Activated CD8-positive, alpha-beta memory T cell treated with anti-CD3 and anti-CD28 coated beads for 24 hours (primary cell): ENCODE measurements at regions not wholly inside any gene's neighbourhood (a gene's known extent, or its start where the extent isn't known, plus 50 kb on each side); places are given as distances from the start of the nearest gene placed in this dataset.

Experiments used
- DNase-seq: peaks from one replicate; pipeline ENCODE4 v3.0.0-alpha.2; 2020

DNA sequence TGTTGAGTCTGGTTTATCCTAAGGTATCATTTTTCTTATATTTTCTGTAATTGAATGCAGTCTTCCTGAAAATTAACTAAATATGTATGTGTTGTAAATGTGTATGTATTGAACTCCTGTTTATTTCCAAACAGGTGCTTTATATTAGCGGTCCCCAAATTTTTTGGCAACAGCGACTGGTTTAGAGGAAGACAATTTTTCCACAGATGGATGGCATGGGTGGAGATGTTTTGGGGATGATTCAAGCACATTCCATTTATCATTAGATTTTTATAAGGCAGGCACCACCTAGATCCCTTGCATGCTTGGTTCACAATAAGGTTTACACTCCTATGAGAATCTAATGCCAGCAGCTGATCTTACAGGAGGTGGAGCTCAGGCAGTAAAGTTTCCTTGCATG lies 210.5 kb upstream of the ANO3 start:
- no peak for DNase-seq

- DNase-seq: no peak
These were observed 205.2 kb upstream of the ANO3 start for GRCh38 chr11:26126741-26127140.

DNA sequence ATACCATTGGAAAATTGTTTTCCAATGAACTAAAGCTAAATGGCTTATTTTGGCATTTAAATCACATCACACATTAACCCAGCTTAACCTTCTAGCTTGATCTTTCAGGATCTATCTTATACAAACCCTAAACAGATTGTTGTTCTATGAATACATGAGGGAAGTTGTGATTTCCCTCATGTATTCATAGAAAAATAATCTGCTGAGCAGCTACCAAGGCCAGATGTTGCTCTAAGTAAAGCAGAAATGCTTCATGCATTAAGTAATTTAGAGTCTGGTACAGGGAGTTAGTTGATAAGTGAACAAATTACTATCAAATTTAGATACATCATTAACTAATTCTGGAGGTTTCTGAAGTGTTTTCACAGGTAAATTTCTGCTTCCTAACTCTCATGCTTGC lies 204.6 kb upstream of the ANO3 start:
- DNase-seq: no peak

DNA sequence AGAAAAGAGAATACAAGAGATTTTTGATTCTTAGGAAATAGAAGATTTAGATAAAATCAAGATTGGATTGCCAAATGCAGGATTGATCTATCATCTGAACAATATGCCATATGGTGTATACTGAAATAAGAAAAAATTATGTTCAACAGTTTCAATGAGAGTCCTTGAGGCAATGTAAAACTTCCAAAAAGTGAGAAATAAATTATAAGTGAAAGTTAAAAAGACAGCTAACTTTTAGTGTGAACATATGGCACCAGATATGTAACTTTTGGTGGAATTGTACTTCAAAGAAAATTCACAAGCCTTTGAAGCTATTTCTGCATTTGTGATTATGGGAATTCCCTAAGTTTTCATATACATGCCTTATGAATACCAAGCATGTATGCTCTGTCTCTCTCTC lies 200.5 kb upstream of the ANO3 start:
- DNase-seq: no peak

DNA sequence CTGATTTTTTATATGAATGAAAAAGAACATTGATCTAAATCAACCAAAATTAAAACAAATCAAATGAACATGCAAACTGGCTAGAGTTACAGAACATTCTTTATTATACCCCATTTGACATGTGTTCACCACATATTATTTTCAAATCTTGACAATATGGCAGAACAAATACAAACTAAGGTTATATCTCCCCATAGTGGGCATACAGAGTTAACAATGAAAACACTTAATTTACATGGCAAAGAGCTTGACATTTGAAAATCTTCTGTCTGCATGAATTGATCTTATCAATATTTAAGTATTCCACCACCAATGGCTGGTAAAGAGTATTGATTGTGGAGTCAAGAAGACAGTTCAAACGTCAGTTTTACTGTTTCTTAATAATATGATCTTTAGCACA lies 197.9 kb upstream of the ANO3 start:
- DNase-seq: no peak

DNA sequence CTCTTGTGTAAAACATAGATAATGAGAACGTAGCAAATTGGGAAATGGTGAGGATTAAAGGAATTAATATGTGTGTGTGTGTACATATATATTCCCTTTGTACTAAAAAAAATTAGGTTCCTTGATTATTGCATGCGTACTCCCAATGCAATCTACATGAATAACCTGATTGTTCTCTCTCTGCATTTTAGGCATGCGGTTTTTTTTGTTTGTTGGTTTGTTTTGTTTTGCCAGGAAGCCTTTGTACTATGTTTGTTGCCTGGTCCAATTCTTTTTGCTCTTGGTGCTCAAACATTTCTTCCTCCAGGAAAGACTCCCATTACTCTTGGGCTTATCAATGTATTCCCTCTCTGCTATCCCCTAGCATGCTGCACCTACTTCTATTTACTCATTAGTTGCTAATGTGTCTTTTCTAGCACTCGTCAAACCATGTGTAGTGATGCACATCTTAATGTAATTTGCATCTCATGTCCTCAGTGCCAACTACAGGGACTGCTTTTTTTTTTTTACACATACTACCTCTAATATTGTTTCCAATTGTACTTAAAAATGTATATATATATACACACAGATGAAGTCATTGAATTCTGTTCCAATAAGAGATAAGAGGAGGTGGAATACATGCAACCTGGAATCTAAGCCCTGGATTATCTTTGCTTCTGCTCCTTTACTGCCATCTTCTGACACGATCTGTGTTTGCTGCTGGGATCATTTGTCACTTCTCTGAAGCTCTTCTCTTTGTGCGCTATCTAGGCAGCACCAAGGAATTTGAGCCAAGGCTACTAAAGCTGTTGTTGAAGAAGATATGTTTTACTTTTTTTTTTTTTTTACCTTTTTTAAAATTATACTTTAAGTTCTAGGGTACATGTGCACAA lies 197.2 kb upstream of the ANO3 start:
- DNase-seq: no peak

- no peak for DNase-seq
These were observed 194.3 kb upstream of the ANO3 start for GRCh38 chr11:26137651-26138050.

GRCh38 chr11:26142891-26143290 lies 189.0 kb upstream of the ANO3 start:
- no peak for DNase-seq

GRCh38 chr11:26143566-26144290 lies 188.2 kb upstream of the ANO3 start:
- DNase-seq: no peak

DNA sequence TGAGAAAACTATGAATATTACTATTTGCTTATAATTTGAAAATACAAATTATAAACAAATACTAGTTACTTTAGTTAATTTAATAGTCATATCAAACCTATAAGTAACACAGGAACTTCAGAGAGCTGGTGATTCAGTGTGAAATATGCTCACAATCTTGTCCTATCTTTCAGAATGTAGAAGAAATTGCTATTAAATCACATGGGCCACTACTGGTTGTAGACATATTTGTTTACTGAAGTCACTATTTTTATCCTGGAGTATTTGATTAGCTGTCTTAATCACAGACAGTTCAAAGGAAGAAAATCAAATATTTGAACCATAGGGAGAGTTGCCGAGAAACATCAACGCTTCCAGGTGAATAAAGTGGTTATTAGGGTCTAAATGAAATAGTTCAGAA lies 187.6 kb upstream of the ANO3 start:
- DNase-seq: no peak

- DNase-seq: no peak
These were observed 187.0 kb upstream of the ANO3 start for GRCh38 chr11:26144911-26145310.

DNA sequence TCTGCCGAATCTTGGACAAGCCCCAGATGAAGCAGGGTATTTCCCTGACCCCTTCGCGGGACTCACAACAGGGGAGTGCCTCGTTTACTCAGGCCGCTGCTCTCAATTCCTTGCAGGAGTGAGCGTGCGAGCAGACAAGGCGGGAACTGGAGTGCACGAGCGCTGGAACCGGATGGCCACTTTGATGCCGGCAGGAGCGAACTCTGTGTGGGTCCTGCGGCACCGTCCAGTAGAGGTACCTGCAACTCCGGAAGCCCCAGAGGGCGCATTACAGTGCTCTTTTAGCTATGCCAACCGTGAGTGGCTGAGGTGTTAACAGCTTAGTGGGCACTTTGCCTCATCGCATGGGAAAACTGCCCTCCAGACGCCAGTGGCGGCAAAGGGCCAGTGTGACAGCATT lies 182.3 kb upstream of the ANO3 start:
- no peak for DNase-seq

GRCh38 chr11:26150031-26150430 lies 181.9 kb upstream of the ANO3 start:
- DNase-seq: no peak

DNA sequence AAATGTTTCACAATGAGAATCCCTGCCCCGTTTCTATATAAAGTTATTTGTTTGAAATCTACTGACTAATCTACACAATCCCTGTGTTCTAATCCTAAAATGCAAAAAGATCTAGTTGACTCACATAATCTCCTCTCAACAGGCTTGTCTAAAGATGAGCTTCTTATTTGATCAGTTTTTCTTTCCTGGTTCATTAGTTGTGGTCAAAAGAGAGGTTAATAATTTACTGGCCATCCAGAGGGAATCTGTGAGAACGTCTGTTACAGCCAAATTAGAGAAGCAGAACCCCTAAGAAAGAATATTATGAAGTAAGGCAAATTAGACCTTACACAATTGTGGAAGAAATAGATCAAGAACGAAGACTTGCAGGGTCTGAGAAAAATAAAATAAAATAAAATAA lies 173.7 kb upstream of the ANO3 start:
- no peak for DNase-seq

DNA sequence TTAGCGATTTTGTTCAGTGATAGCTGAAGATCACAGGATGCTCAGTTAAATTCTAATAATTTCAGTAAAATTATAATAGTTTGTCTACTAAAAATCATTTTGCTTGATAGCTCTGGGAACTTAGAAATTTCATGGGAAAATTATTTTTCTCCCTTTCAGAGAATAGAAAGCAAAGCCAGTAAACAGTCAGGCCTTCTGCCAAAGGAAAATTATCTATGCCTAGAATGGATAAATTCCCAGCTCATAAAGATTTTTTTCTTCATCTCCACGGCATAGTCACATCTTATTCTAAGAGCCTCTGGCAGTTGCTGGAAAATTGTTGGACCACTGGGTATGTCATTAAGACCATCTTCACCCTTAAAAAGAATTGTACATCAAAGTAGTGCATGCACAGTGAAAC lies 169.6 kb upstream of the ANO3 start:
- DNase-seq: no peak

DNA sequence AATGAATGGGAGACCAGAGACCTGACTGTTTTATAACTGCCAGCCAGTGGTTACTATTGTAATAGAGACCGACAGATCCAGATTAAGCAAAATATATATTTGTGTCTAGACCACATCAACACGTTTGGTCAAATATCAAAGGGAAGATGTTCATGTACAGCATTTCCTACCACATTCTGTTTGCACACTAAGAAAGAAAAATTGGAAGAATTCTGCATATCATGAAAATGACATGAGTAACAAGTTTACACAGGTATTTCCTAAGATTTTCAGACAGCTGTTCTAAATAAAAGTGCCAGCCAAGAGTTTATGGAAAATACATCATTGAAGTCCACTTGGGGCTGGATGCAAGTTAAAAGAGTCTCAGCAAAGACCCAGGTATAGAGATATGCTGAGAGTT lies 145.5 kb upstream of the ANO3 start:
- DNase-seq: no peak

DNA sequence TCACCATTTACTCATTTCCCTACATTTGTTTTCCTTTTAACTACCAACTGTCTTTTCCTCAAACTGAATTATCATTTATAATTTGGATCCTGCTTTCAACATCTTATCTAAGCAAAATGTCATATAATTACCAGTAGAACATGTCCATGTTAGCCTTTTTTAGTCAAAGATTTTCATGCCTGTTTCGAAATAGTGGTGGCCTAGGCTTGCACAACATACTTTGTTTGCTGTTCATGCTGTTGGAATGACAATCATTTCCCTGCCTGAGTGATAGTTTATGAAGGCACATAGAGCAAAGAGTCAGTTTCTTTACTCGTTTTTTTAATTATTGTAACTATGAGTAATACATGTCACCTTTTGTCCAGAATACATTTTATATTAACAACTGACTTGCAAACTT lies 144.3 kb upstream of the ANO3 start:
- no peak for DNase-seq

DNA sequence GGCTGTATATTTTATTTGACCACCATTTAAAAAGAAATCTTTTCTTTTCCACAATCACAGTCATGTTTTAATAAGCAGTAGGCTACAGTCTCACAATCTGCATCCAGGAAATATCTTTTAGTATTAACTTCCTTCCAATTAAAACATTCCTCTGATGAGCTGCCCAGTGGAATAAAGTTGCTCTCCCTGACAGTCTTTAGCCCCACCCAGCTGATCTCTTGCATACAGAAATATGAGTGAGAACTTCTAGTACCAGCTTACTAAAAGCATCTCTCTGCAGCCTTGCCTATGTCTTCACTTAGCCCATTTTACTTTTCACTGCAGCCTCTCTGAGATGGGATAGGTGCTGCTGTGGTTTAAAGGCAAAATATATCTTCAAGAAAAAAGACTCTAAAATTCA lies 143.4 kb upstream of the ANO3 start:
- no peak for DNase-seq

- DNase-seq: no peak
These were observed 140.7 kb upstream of the ANO3 start for GRCh38 chr11:26191193-26191592.

- DNase-seq: no peak
These were observed 138.1 kb upstream of the ANO3 start for GRCh38 chr11:26193694-26194365.

DNA sequence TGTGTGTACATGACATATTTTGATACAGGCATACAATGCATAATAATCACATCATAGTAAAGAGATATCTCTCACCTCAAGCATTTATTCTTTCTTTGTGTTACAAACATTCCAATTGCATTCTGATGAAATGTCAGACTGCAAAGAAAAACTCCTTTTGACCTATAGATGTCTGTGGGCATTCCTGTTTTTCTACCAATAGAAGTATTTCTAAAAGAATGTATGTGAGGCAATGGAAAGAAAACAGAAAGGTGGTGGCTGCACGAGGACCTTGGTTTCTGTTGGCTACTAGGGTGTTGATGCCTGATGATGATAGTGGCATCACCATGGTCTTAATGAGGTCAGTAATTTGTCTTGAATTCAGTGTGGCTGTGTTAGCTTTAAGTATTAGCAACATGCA lies 137.0 kb upstream of the ANO3 start:
- no peak for DNase-seq

DNA sequence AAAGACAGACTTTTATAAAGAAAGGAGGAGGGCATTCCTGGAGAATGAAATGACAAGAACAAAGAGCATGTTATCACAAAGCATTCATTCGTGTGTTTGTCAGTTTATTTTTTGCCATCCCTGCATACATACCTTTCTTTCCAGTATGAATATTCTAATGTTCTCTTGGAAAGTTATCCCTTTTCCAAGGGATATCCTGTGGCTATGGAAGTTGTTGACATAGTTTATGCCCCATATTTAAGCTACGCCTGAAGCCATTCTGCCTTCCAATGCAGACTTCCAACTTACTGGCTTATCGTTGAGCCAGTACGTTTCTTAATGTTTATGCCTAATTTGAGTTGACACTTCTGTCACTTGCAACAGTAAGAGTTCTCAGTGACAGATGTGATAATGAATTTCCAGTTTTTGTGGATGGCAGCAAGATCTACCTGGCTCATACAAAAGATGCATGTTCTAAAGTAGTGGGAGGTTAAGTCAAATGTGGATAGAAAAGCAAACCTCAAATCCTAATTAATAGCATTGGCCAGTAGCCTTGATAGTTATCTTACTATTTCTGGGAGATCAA lies 133.3 kb upstream of the ANO3 start:
- DNase-seq: no peak

DNA sequence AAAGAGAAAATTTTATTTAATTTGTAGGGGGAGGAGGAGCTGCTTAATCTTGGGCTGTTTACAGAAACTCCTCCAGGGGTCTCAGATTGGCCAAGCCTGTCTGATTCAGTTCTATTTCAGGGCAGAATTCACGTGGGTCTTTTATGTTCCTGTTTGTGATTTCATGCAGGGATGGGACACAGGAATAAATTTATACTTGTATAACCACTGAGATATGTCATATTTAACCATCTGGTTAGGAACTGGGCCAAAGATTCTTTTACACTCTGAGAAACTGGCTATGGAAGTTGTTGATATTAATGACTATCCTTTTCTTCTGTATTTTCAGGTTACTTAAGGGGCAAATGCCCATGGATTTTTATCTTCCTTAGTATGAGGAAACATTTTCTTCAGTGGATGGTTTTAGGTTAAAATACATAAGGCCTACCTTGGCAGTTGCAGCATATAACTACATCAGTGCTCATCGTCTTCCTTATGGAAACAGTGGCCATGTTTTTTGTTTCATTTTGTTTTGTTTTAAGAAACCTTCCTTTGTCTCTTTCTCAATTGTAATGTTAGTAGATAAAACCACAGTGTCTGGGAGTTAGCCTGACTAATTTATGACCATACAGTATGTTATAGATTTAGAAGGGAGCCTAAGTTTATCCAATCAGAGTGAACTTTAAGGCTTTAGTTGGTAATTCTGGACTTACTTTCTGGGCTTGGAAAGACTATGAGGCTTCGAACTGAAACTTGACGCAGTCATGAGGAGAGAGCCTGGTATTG lies 132.4 kb upstream of the ANO3 start:
- no peak for DNase-seq
